GM19023 (cell line): ENCODE measurements at regions not wholly inside any gene's neighbourhood (a gene's known extent, or its start where the extent isn't known, plus 50 kb on each side); places are given as distances from the start of the nearest gene placed in this dataset.

Experiments
- ATAC-seq: cut with Tn5 transposase; IDR thresholded peaks from one replicate; pipeline ENCODE4 v1.9.1; 2021; ENCODE audit warnings: mild to moderate bottlenecking, moderate library complexity; ENCODE audit not compliant: unreplicated experiment

- ATAC-seq: no peak
Observed at GRCh38 chrX:39736216-39737211, 361.2 kb downstream of the BCOR start.

DNA sequence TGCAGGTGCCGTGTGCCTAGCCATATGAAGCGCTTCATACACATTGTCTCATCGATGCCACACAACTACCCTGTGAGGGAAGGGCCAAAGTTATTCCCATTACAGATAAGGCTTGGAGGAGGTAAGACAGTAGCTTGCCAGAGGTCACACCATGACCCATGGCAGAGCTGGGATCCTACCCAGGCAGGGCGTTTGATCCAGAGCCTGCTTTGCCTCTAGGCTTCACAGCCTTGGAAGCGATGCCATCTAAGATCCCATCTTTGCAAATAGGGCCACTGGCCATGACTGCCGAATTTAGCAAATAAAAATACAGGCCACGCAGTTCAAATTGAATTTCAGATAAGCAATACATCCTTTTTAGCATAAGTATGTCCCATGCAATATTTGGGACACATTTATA, 358.2 kb downstream of the BCOR start:
- no peak for ATAC-seq

DNA sequence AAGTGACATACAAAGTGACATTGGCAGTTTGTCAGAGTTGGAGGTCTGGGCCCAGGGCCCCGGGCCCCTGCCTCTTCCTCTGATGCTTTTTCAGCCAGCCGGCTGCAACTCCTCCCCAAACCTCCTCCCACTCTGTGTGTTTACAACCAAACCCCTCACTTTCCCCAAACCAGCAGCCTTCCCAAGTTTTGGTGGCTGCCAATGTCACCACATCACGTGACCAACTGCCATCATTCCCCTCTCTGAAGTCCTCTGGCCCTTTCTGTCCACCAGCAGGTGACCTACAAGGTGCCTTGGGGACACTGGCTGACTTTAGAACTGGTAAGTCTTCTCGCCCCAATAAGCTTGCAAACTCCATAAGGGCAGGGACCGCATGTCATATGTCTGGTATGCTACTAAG, 357.7 kb downstream of the BCOR start:
- ATAC-seq: no peak

- no peak for ATAC-seq
Observed at GRCh38 chrX:39741904-39742303, 355.9 kb downstream of the BCOR start.

DNA sequence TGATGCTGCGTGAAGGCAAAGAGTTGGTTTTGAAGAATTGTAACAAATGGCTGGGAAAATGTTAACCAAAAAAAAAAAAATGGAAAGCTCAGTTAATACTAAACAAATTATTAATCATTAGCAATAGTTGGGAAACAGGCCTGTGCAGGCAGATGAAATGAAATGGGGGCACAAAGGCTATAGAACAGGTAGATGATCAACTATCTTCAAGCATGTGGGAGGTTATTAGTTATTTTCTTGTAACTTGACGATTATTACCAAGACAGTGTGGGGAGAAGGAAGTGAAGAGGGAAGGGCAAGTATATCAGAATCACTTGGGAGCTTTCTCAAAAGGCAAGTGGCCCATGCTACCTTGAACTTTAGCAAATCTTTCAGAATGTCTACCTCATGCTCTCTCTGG, 351.9 kb downstream of the BCOR start:
- no peak for ATAC-seq

DNA sequence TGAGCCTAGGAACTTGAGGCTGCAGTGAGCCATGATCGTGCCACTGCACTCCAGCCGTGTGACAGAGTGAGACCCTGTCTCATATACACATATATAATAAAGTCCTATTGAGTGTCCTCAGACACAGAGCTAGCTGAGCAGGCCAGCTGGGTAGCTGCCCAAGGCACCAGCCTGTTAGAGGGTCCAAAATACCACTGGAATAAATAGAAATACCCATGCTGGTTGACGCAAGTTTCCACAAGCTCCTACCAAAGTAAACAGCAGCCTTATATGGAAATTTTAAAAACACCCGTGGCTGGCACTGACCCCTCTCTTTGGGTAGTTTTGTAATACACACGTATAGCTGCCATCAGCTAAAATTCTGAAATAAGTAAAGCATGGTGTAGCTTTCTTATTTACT, 348.6 kb downstream of the BCOR start:
- no peak for ATAC-seq

GRCh38 chrX:39749728-39750127, 348.0 kb downstream of the BCOR start:
- no peak for ATAC-seq

GRCh38 chrX:39750256-39750790, 347.4 kb downstream of the BCOR start:
- no peak for ATAC-seq

DNA sequence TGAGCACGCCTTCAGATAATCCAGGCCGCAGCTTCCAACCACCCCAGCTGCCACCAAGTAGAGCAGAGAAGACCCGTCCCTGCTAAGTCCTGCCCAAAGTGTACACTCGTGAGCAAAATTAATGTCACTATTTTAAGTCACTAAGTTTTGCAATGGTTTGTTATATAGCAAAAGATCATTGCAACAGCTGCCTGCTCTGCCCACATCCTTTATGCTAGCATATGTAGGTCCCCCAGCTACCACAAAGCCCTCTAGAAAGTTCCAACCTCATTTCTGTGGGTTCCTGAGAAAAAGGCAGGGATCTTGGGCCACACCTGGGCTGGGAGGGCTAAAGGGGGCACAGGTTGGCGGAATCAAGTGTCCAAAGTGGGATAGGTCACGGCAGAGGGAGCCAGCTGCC, 346.9 kb downstream of the BCOR start:
- ATAC-seq: no peak

- no peak for ATAC-seq
Observed at GRCh38 chrX:39752815-39753214, 344.9 kb downstream of the BCOR start.

DNA sequence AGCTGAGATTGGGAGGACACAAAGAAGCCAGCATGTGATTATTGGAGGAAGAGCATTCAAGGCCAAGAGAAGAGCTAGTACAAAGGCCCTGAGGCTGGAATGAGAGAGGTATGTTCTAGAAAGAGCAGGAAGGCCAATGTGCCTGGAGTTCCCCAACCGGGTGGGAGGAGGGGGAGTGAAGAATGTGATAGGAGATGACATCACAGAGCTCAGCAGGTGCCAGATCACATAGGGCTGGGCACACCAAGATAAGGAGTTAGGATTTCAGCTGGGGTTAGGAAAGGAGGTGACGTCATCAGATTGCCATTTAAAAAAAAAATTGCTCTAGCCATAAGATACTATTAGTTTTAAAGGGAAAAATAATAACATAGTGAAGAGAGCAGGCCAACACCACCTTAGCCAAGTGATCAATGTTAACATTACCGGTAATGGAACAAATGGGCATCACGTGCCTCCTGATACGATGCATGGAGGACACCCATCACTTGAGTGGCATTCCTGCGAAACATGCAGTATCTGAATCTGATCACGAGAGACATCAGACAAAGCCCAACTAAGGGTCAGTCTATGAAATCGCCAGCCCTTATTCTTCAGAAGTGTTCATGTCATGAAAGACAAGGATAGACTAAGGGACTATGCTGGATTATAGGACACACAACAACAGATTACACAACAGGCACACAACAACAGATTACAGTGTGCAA, 344.3 kb downstream of the BCOR start:
- no peak for ATAC-seq

DNA sequence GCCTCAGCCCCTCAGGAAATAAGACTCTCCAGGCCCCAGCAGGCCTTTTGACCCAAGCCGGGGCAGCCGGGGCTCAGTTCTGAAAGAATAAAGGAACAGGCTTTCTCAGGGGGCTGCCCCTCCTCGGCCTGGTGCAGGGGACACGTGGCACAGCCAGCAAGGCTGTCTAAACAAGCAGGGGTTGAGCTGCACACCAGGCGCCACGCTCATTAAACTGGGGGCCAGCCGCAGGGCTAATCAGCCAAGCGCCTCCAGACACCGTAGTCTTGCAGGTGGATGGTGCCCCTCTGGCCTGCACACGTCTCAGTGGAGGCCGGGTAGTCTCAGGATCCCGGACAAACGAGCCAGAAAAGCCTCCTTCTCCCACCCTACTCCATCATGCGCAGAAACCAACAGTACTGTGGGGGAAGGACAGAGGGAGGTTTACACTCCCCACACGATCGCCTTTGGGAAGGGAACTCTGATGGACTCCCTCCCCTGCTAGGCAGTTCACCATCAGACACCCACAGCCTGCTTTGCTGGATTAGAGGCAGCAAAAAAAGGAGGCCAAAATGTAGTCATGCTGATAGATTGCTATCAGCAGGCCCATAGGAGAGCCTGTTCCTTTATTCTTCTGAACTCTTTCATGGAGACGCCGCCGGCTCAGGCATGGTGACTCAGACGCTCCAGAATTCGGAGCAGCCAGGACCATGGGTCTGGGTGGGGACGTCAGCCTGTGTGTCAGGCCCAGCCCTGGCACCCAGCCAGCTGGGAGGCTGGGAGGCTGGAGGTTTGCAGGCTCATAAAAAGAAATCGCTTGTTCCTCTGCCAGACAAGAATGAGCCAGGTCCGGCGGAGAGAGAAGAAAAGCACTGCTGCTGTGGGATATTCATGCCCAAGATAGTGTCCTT, 342.4 kb downstream of the BCOR start:
- no peak for ATAC-seq

DNA sequence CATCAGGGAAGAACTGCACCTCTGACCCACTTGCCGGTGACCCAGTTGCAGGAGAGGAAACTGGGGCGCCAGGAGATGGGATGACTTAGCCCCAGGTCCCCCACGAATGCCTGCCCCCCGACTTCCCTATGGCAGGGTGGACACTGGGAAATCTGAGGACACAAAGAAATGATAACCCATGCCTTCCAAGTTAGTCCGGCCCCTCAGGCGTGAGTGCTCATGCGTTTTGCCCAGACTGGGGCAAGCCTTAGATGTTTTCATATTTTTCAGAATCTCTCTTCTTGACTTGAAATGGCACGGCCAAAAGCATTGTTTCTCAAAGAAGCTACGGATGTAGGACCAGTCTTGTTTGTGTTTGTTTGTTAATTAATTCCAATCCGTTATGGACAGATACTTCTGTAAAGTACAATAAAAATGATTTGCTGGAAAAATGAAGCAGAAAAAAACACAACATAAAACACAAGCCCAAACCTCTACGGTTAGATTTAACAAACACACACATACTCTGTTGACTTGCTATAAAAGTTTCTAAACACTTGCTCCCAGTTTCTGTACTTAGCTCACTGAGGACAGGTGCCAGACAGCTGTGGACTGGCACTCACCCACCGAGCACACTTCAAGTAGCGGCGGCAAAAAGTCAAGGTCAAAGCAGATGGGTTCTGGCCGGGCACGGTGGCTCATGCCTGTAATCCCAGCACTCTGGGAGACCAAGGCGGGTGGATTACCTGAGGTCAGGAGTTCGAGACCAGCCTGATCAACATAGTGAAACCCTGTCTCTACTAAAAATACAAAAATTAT, 341.5 kb downstream of the BCOR start:
- no peak for ATAC-seq

- ATAC-seq: no peak
Observed at GRCh38 chrX:39757971-39758370, 339.8 kb downstream of the BCOR start.

DNA sequence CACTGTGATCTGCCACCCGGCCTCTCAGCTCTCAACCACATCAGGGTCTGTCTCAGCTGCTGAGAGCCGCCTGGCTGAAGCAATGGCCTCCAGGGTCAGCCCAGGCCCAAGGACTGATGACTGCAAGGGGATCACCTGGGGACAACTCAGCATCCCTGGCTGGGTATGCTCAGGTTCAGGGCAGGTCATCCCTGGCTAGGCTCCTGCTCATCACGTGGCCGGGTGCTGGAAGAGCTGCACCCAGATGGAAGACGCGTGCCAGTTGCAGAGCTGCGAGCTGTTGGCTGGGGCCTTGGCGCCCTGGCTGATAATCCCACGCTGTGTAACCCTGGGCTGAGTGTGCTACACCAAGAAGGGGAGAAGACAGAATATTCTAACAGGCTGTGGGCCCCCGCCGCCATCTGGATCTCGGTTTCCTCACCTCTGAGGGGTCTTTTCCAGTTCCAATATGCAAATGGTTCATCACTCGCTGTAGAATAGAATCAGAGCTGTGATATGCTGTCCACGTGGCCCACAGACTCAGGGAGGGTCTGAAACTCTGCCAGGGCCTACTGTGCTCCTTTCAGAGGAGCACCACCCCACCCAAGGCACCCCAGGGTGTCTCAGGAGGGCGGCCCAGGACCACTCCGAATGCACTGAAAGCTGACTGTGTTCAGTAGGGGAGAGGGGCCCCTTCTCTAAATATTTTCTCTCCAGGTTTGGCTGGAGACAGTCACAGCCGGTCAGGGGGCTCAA, 338.8 kb downstream of the BCOR start:
- ATAC-seq: no peak

DNA sequence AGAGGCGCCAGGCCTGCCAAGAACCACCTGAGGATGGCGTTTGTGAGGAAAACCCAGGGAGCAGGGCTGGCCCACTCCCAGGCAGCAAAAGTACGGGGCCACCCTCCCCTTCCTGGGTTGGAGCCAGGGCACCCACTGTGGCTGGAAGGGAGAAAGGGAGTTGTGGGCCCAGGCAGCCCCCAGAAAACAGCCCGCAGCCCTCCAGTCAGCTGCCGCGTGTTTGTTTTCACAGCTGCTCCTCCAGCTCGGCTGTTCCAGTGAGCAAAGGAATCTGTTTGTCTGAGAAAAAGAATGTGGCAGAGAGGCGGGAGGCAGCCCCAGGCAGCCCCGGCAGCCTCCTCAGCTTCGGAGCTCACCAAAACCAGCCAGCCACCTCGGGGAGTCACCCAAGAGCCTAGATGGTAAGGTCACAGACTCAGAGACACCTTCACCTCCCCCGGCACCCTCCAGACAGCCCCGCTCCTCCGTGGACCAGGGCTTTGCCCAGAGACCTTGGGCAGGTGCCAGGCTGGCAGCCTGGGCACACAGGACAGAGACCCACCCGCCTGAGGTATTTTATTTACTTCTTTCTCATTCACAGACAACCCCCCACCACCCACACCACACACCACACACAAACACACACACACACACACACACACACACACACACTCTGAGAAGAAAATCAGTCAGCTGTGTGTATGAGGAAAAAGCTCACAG, 338.1 kb downstream of the BCOR start:
- no peak for ATAC-seq

GRCh38 chrX:39760930-39761329, 336.8 kb downstream of the BCOR start:
- ATAC-seq: no peak

GRCh38 chrX:39762266-39762841, 335.4 kb downstream of the BCOR start:
- ATAC-seq: no peak
